HG02623 (cell line): ENCODE measurements at regions not wholly inside any gene's neighbourhood (a gene's known extent, or its start where the extent isn't known, plus 50 kb on each side); places are given as distances from the start of the nearest gene placed in this dataset.
"Not testable (repeated sequence)": the region's sequence is repeated elsewhere in the genome, so short reads cannot be mapped to it uniquely, and the experiment has no call there.

Experiments used
- ATAC-seq: cut with Tn5 transposase; IDR thresholded peaks from one replicate; pipeline ENCODE4 v1.9.1; 2021; ENCODE audit warnings: moderate library complexity; ENCODE audit not compliant: unreplicated experiment

DNA sequence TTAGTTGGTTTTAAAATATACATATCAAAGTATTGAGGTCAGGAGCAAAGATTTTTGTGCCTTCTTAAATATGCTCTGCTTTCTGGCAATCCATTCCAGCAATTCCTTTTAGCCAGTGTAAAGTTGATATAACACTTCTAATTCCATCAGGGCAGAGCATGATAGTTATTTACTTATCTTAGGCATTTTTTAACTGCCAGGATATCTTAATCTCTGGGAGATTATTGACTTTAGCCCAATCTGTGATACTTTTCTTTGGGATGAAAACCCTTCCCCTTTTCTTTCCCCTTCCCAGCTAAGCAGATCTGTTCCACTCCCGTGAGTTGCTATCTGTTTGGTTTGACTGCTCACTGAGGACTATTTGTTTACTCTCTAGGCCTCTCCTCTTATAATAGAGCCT, 168.7 kb upstream of the RSPO3 start:
- ATAC-seq = no peak

DNA sequence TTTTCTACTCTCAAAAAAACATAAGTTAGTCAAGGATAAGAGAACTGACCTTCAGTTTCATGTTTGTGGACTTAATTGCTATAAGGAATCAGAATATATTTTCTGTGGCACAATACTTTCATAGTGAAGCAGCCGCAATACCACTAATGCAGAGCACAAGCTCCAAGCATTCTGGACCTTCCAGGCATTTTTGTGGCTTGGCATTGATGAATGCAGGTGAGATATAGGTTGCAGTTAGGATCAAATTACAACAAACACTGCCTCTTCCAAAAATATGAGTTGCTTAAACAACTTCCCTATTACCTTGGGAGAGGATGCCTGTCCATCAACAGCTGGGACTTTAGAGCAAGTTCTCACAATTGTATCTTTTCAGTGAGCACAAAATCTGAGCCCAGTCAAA, 162.8 kb upstream of the RSPO3 start:
- no peak for ATAC-seq

DNA sequence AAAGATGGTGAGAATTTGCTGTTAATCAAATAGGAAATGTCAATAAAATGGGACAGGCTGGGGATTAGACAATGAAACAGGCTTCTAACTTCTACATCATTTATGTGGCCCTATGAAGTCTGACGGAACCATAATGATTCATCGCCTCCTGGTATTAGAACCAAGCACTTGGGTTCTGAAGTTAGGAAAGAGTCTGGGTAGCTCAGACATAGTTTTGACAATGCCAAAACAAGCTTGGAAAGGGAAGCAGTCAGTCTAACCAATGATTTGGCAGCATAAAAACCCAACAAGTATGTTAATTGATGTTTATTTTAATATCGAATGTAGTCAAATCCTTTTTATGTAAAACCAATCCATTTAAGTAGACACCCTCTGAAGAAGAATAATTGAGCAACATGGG, 160.8 kb upstream of the RSPO3 start:
- no peak for ATAC-seq

DNA sequence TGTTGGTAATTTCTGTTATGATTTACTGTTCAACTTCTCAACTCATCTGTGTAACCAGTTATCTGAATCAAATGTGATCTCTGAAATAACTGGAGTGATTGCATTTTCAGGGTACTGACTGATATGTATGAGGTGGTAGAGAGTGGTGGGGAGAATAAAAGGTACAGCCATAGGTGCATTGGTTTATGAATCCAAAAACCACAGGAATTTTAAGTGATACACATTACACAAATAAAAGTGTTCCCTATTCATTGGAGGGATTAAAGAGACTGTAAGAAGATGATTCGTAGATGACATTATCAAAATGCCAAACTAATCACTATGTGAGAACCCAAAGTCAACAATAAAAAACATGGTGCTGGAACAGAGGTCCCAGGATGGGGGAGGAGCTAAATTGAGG, 158.7 kb upstream of the RSPO3 start:
- no peak for ATAC-seq

DNA sequence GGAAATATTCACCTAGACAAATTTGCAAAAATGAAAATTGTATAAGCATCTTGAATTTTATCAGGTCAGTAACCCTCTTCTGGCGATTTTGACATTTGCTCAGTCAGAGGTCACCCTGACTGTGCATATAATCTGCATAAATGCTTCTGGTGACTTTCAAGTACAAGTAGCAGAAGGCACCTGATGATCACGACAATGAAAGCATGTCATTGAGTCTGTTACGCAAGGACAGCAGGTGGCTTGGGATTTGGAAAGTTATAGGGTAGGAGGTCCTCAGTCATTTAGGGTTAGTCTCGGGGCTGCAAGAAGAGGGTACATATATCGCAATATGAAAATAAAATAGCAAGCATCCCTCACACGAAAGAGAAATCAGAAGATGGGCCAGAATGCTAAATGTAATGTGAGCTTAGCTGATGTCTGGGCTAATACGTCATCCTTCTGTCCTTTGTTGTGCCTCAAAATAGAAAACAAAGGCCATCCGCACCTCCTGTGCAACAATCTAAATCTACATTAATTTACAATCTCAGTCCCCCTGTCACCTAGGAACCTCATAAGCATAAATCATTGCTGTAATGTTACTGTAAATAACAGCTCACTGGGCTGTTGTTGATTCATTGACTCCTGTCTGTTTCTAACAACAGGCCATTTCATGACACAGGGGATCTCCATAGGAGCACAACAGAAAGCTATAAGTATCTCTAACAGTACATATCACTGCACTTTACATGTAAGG, 155.2 kb upstream of the RSPO3 start:
- ATAC-seq = no peak

DNA sequence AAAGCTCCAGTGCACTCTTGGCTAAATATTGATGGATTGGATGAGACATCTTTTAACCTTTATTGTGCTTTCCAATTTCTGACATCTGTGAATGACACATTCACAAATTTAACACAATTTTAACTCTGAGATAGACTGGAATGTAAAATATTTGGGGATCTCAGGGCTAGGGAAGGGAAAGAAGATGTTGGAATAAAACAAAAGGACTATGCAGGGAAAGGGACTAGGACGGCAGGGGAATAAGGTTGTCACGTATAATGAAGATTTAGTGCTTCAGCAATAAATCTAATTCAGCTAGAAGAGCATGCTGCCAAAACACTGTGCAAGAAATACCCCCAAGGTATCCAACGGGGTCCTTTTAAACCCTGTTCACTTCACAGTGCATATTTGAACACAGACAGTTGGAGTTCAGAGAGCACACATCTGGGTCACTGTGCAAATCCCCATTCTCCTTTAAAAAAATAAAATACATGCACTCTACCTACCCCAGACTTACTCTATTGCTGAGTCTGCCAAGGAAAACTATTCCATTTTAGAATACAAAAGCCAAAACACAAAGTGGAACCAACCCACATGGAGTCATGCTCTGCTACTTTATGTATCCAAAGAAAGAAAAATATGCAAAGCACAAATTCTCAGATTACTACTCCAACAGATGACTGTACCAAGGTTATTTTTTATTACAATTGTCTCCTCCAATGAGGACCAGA, 151.0 kb upstream of the RSPO3 start:
- no peak for ATAC-seq

DNA sequence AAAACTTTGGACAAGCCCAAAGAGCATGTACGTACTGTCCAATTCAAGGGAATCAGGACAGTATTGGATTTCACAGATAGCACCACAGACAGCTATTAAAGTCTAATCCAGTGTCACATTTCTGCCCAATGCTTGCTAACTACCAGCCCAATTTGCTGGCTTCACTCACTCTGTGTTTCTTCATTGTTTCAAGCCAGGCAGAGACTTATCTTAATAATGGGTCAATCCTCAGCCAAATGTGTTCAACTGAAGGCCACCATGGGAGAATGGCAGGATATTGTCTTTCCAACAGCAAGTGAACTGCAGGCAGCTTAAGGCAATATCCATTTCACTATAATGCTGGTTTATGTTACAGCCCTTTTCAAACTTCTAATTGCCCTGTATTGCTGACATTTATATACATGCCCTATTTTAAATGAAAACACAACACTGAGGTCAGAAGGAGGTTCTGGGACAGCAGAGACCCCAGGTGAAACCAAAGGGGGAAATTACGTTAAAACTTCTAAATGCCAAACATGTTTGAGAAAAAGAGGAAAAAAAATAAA, 142.1 kb upstream of the RSPO3 start:
- ATAC-seq = no peak

DNA sequence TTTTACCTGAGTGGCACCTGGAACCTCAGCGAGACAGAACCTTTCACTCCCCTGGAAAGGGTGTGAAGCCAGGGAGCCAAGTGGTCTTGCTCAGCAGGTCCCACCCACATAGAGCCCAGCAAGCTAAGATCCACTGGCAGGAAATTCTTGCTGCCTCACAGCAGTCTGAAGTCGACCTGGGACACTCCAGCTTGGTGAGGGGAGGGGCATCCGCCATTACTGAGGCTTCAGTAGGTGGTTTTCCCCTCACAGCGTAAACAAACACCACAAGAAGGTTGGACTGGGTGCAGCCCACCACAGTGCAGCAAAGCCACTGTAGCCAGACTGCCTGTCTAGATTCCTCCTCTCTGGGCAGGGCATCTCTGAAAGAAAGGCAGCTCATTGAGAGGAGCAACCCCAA, 134.7 kb upstream of the RSPO3 start:
- ATAC-seq = no peak

DNA sequence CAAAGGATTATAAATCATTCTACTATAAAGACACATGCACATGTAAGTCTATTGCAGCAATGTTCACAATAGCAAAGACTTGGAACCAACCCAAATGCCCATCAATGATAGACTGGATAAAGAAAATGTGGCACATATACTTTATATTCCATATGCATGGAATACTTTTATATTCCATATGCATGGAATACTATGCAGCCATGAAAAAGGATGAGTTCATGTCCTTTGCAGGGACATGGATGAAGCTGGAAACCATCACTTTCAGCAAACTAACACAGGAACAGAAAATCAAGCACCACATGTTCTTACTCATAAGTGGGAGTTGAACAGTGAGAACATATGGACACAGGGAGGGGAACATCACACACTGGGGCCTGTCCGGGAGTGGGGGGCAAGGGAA, 130.3 kb upstream of the RSPO3 start:
- ATAC-seq = not testable (repeated sequence)

DNA sequence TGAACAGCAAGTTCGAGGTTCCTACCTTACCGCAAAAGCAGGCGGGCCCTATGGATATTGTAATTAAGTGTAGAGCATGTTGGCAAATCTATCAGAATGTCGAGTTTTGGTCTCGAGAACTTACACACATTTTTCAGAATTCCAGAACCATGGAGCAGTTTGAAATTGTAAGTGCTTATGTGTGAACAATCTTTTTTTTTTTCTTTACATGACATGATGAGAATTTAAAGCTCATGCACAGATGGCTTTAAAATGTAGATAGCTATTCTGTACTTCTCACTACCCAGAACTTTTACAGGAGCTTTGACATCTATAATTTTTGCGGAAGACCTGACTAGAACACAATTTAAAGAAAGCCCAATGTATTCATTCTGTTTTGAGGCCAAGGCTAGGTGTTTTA, 117.8 kb upstream of the RSPO3 start:
- ATAC-seq = no peak

DNA sequence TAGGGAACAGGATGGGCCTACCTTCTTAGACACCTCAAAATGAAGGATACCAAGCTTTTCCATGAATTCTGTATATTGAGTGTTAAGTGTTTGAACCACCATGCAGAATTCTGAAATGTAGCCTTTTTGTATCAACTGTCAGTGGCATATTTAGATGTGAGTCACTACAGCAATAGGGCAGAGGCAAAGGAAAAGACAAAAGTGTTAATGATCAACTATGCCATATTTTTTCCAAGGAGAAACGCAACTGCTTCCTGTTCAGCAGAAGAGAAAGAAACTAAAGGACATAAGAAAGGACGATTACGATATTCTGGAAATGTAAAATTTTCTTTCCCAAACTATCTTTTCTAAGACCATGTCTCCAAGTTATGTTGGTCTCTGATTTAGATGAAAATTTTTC, 104.6 kb upstream of the RSPO3 start:
- no peak for ATAC-seq

DNA sequence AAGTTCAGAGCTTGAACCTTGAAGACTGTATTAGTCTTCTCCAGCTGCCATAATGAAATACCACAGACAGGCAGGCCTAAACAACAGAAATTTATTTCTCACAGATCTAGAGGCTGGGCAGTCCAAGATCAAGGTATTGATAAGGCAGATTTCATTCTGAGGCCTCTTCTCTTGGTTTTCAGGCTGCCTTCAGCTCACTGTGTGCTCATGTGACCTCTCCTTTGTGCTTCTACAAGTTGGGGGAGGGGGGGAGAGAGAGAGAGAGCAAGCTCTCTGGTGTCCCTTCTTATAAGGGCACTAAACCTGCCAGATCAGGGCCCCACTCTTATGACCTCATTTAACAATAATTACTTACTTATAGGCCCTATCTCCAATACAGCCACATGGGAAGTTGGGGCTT, 102.6 kb upstream of the RSPO3 start:
- ATAC-seq = no peak

DNA sequence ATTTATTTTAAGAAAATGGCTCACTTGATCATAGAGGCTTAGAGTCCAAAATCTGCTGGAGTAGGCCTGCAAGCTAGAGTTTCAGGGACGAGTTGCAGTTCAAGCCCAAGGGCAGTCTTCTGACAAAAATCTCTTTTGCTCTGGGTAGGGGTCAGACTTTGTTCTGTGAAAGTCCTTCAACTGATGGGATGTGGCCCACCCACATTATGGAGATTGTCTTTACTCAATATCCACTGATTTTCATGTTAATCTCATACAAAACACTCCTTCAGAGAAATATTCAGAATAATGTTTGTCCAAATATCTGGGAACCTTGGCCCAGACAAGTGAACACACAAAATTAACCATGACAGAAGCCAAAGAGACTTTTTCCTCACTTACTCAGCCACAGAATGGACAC, 98.6 kb upstream of the RSPO3 start:
- ATAC-seq = no peak

DNA sequence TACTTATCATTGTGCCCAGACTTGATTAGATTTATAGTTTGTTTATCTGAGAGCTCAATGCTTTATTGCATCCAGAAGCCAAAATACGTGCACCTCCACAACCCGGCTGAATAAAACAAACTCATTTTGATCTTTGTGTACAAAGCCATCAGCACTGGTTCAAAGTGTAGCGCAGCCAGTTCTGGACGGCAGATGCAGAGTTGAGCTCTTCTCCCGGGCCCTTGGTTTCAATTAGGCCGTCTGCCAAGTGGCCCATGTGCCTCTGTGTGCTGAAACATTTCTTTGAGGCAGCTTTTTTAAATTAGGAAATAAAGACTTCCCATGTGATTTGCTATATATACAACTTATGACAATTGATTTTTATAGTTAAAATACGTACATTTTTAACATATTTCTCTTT, 96.2 kb upstream of the RSPO3 start:
- ATAC-seq = no peak

DNA sequence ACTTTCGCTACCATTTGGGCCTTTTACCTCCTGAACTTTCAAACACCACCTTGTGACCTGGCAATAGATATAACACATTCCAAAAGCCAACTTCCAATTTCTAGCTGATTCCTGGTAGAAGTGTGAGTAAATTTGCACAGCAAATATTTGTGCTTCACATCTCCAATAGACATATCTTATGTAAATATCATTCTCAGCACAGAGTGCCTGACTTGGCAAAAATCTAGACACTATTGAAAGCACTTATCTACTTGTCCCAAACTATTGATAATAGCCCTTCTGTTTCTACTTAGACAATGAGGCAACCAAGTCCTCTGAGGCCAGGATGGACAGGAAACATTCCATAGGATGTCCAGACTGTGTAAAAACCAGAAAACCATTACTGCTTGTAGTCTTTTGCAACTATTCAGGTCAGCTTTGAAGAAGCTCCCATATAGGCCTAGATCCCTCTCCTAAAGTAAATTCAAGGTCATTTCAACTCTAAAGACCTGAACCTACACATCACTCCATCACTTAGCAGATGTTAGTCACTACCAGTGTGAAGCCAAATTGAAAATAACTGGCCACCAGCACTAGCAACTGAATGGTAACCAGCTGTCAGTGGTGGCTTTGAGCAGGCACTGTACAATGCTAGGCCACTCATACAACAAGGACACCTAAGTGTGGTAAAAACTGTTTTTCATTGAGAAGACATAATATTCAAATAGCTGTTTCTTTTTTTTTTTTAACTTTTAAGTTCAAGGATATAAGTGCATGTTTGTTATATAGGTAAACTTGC, 95.3 kb upstream of the RSPO3 start:
- ATAC-seq = no peak

DNA sequence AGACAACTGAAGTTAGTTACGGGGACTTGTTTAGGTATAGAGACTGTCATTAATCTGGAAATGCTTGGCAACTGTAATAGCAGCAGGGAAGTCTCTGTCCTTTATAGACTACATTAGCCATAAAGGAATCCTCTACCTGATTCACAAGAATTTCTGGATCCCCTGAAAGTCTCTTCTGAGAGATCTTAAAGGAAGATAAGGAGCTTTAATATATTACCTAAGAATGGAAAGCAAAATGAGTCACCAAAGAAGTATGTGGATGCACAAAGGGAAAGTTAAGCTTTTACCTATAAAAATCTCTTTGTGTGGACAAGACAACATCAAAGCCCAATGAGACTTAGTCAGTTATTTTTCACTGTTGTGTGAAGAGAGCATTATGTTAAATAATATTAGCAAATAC, 92.2 kb upstream of the RSPO3 start:
- ATAC-seq = no peak

DNA sequence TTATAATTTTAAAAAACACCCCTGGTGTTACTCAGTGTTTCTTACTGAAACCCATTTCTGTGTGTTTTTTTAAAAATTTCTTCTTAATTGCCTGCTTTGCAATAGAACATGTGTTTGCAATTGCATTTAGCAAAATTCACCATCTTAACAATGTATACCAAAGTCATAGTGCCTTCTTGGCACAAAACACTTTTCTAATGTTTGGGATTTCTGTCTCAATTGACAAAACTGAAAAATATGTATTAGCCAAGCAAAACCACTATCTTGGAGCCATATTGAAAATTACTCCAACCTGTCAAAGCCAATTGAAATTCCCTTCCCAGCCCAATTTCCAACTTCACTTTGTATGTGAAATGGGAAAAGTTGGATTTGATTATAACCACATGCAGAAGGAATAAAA, 88.4 kb upstream of the RSPO3 start:
- ATAC-seq = no peak

DNA sequence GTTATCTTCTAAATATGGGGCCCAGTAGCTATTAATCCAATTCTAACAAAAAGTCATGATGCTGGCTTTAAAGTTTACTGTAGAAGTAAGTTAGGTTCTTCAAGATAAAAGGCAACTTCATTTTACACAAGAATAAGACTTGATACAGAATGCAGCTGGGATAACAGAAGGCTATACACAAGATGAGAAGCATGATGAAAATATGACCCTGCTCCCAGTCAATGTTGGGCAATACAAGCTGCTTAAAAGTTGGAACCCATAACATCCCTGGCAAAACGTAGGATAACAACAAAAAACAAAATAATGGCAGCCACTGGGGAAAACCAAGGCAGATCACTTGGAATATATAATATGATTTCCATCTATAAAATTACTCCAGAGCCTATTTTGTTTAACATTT, 87.6 kb upstream of the RSPO3 start:
- ATAC-seq = no peak

DNA sequence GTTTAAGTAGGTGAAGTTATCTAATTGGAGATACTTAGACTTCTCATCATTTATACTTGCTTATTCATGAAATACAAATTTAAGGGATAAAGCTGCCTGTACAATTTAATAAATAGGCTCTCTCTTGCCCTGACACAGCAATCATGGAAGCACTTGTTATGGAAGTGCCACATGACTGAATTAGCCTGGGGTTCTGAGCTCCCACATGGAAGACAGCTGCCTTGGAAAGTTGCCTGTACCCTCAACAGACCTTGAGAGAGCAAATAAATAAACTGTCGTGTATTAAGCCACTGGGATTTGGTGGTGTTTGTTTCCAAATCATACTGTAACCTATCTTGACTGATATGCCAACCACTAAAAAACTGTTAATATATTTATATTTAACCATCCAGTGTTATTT, 87.0 kb upstream of the RSPO3 start:
- ATAC-seq = no peak

DNA sequence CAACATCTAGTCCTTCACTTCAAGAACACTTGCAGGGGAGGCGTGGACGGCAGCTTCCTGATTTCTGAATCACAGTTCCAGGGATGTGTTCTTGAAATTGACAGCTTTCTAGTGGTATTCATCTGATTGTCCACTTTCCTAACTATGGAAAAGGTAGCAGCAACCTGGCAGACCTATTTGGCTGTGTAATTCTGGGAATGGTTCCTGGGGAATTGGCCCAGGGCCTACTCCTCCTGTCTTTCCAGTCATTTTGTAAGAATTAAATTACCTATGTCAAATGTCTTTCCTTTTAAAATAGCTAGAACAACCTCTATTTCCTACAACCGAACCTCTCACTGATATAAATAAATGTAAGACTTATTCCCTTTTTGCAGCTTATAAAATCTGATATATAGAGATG, 85.5 kb upstream of the RSPO3 start:
- ATAC-seq = no peak

DNA sequence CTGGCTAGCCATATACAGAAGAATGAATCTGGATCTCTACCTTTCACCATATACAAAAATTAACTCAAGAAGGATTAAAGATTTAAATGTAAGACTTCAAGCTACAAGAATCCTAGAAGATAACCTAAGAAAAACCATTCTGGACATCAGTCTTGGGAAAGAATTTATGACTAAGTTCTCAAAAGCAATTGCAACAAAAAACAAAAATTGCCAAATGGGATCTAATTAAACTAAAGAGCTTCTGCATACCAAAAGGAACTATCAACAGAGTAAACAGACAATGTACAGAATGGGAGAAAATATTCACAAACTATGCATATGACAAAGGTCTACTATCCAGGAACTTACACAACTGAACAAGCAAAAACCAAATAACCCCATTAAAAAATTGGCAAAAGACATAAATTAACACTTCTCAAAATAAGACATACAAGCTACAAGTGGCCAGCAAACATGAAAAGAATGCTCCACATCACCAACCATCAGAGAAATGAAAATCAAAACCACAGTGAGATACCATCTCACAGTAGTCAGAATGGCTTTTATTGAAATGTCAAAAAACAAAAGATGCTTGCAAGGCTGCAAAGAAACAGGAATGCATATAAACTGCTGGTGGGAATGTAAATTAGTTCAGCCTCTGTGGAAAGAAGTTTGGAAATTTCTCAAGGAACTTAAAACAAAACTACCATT, 66.8 kb upstream of the RSPO3 start:
- ATAC-seq = no peak
